IMR-90 (cell line): ENCODE measurements at regions not wholly inside any gene's neighbourhood (a gene's known extent, or its start where the extent isn't known, plus 50 kb on each side); places are given as distances from the start of the nearest gene placed in this dataset.

Experiments used
- ATAC-seq: fragments of 200-7000 bp; cut with Tn5 transposase; 2 replicates; pipeline ENCODE4 v1.9.1; 2020; ENCODE audit warnings: low read depth, mild to moderate bottlenecking, moderate library complexity
- BruUV-seq: library from RNA; stranded (reverse); fragments of 400-500 nt; replicated peaks from 2 replicates; lab custom pipeline; 2021; lab: Mats Ljungman, UMichigan
- CTCF ChIA-PET: fragments of 300-600 bp; formaldehyde crosslinking; extraction: SDS; loops from one replicate; lab custom pipeline; 2021; ENCODE audit warnings: antibody characterized with exemption; lab: Yijun Ruan, JAX
- POLR2A ChIA-PET: fragments of 300-600 bp; sonication (Branson Sonifier 250); formaldehyde crosslinking; loops from one replicate; lab custom pipeline; 2022; ENCODE audit warnings: antibody characterized with exemption; ENCODE audit not compliant: unreplicated experiment; lab: Charles Lee
- DNase-seq: peaks from one replicate; pipeline ENCODE4 v3.0.0; 2013
- H2AFZ ChIP-seq: replicated peaks from 2 replicates; pipeline ENCODE3; 2013; ENCODE audit warnings: low read length, mild to moderate bottlenecking; ENCODE audit not compliant: poor library complexity
- H2AK5ac ChIP-seq: 2 replicates; pipeline ENCODE4 v1.6.1; 2013; ENCODE audit warnings: low read depth, low read length, inconsistent platforms
- H2AK9ac ChIP-seq: replicated peaks from 2 replicates; pipeline ENCODE3; 2013; ENCODE audit warnings: mild to moderate bottlenecking, low read depth, low read length, moderate library complexity; ENCODE audit not compliant: poor library complexity
- H2BK120ac ChIP-seq: 2 replicates; pipeline ENCODE4 v1.6.1; 2013; ENCODE audit warnings: low read depth, low read length, inconsistent platforms
- H2BK15ac ChIP-seq: 3 replicates; pipeline ENCODE4 v1.6.1; 2013; ENCODE audit warnings: low read depth, low read length, inconsistent platforms
- H2BK20ac ChIP-seq: 2 replicates; pipeline ENCODE4 v1.6.1; 2013; ENCODE audit warnings: low read depth, mild to moderate bottlenecking, inconsistent platforms, low read length, moderate library complexity
- H2BK5ac ChIP-seq: 2 replicates; pipeline ENCODE4 v1.6.1; 2013; ENCODE audit warnings: mild to moderate bottlenecking, low read depth, low read length, inconsistent platforms; ENCODE audit not compliant: poor library complexity, severe bottlenecking
- H3K14ac ChIP-seq: replicated peaks from 2 replicates; pipeline ENCODE4 v1.6.1; 2013; ENCODE audit warnings: low read depth, low read length, inconsistent platforms
- H3K18ac ChIP-seq: 2 replicates; pipeline ENCODE4 v1.6.1; 2013; ENCODE audit warnings: low read depth, low read length, control low read depth
- H3K23ac ChIP-seq: 2 replicates; pipeline ENCODE4 v1.6.1; 2013; ENCODE audit warnings: low read depth, low read length, inconsistent platforms
- H3K27ac ChIP-seq: 2 replicates; pipeline ENCODE4 v1.5.1; 2013; ENCODE audit warnings: mild to moderate bottlenecking, control low read depth, low read length; ENCODE audit not compliant: insufficient read depth
- H3K27me3 ChIP-seq: 2 replicates; pipeline ENCODE4 v1.6.1; 2013; ENCODE audit warnings: low read length; ENCODE audit not compliant: control insufficient read depth, insufficient read depth
- H3K36me3 ChIP-seq: 2 replicates; pipeline ENCODE4 v1.6.1; 2013; ENCODE audit warnings: low read length, mixed read lengths; ENCODE audit not compliant: control insufficient read depth, insufficient read depth
- H3K4ac ChIP-seq: 2 replicates; pipeline ENCODE4 v1.6.1; 2013; ENCODE audit warnings: low read depth, low read length, inconsistent platforms
- H3K4me1 ChIP-seq: 2 replicates; pipeline ENCODE4 v1.6.1; 2013; ENCODE audit warnings: low read length, mixed read lengths; ENCODE audit not compliant: control insufficient read depth, insufficient read depth
- H3K4me2 ChIP-seq: 2 replicates; pipeline ENCODE4 v1.6.1; 2013; ENCODE audit warnings: low read depth, mild to moderate bottlenecking, control low read depth, low read length, moderate library complexity
- H3K4me3 ChIP-seq: 2 replicates; pipeline ENCODE4 v1.5.1; 2013; ENCODE audit warnings: low read depth, mild to moderate bottlenecking, control low read depth, low read length, moderate library complexity; ENCODE audit not compliant: insufficient read depth
- H3K56ac ChIP-seq: 2 replicates; pipeline ENCODE4 v1.6.1; 2013; ENCODE audit warnings: low read length, inconsistent platforms; ENCODE audit not compliant: insufficient read depth; ENCODE audit errors: extremely low read depth
- H3K79me1 ChIP-seq, 2 experiments: 2 replicates each; pipeline ENCODE4 v1.6.1; 2013; ENCODE audit warnings: low read length in 2 of 2, inconsistent platforms in 1 of 2, low read depth in 1 of 2
- H3K9ac ChIP-seq: 2 replicates; pipeline ENCODE4 v1.6.1; 2013; ENCODE audit warnings: low read depth, low read length, control low read depth
- H3K9me1 ChIP-seq: 2 replicates; pipeline ENCODE4 v1.6.1; 2013; ENCODE audit warnings: low read length, inconsistent platforms; ENCODE audit not compliant: insufficient read depth
- H3K9me3 ChIP-seq: 2 replicates; pipeline ENCODE4 v1.6.1; 2013; ENCODE audit warnings: low read length; ENCODE audit not compliant: control insufficient read depth, insufficient read depth
- H4K20me1 ChIP-seq: 2 replicates; pipeline ENCODE4 v1.6.1; 2013; ENCODE audit warnings: low read length, inconsistent platforms; ENCODE audit not compliant: insufficient read depth
- H4K5ac ChIP-seq: 2 replicates; pipeline ENCODE4 v1.6.1; 2013; ENCODE audit warnings: mild to moderate bottlenecking, low read depth, low read length, control low read depth
- H4K8ac ChIP-seq, 2 experiments: 2 replicates each; pipeline ENCODE4 v1.6.1; 2013; ENCODE audit warnings: low read depth in 2 of 2, low read length in 2 of 2, control low read depth in 1 of 2, inconsistent platforms in 1 of 2
- H4K91ac ChIP-seq: 2 replicates; pipeline ENCODE4 v1.6.1; 2013; ENCODE audit warnings: low read depth, low read length, inconsistent platforms; ENCODE audit not compliant: insufficient read depth
- BHLHE40 ChIP-seq: fragments of 150-350 bp; IDR thresholded peaks from 2 replicates; pipeline ENCODE4 v1.6.1; 2016; ENCODE audit warnings: mild to moderate bottlenecking, low read depth, low read length
- CEBPB ChIP-seq: IDR thresholded peaks from 2 replicates; pipeline ENCODE4 v1.6.1; 2012; ENCODE audit warnings: low read depth, low read length, improper control_type of control experiment
- CHD1 ChIP-seq: IDR thresholded peaks from 2 replicates; pipeline ENCODE4 v1.6.1; 2012; ENCODE audit warnings: low read depth, low read length, improper control_type of control experiment
- FOS ChIP-seq: fragments of 150-350 bp; IDR thresholded peaks from 2 replicates; pipeline ENCODE4 v1.6.1; 2016; ENCODE audit warnings: low read depth, low read length
- NFE2L2 ChIP-seq: fragments of 150-350 bp; IDR thresholded peaks from 2 replicates; pipeline ENCODE4 v1.6.1; 2016; ENCODE audit warnings: low read depth, mild to moderate bottlenecking, low read length
- POLR2A ChIP-seq: IDR thresholded peaks from 2 replicates; pipeline ENCODE4 v1.6.1; 2012; ENCODE audit warnings: mild to moderate bottlenecking, low read depth, low read length
- RAD21 ChIP-seq: IDR thresholded peaks from 2 replicates; pipeline ENCODE4 v1.6.1; 2012; ENCODE audit warnings: low read length, improper control_type of control experiment
- RFX5 ChIP-seq: IDR thresholded peaks from 2 replicates; pipeline ENCODE4 v1.8.0; 2012; ENCODE audit warnings: low read depth, mild to moderate bottlenecking, low read length, moderate library complexity
- SMC3 ChIP-seq: fragments of 150-350 bp; IDR thresholded peaks from 2 replicates; pipeline ENCODE4 v1.6.1; 2016; ENCODE audit warnings: low read depth, mild to moderate bottlenecking, antibody characterized with exemption, low read length, moderate library complexity
- WGBS, 2 experiments: methylation state at CpG; one replicate each; pipeline versions ENCODE4 v1.1.5 to v1.1.7; 2013; ENCODE audit warnings: missing lambda C conversion rate in 2 of 2; ENCODE audit not compliant: insufficient read length in 1 of 2; ENCODE audit errors: extremely low coverage in 2 of 2; 5-methylcytosine and 5-hydroxymethylcytosine counted together
- dilution Hi-C: fragments of 300-500 bp; cut with HindIII; formaldehyde crosslinking; loops from one replicate; pipeline ENCODE4 v1.14.3; 2018; ENCODE audit warnings: low sequenced_read_pairs; ENCODE audit not compliant: unreplicated experiment
- in situ Hi-C: fragments of 300-500 bp; cut with MboI; formaldehyde crosslinking; loops from 3 replicates; pipeline ENCODE4 v1.14.3; 2019; ENCODE audit warnings: low sequenced_read_pairs, inconsistent platforms, mixed read lengths
- intact Hi-C: fragments of 100-400 bp; cut with micrococcal nuclease; formaldehyde crosslinking; loops from 2 replicates; pipeline ENCODE4 v1.10.0; 2022
- TF ChIP-seq, protein P1 (sequence below): fragments of 150-350 bp; IDR thresholded peaks from 2 replicates; pipeline ENCODE4 v1.6.1; 2017; ENCODE audit warnings: mild to moderate bottlenecking, antibody characterized with exemption, low read length, low read depth
- TF ChIP-seq, protein P2 (sequence below): conservative IDR thresholded peaks from 2 replicates; pipeline ENCODE4 v1.5.1; 2012; ENCODE audit warnings: mild to moderate bottlenecking, low read depth, low read length, improper control_type of control experiment
- TF ChIP-seq, protein P3 (sequence below): fragments of 150-350 bp; IDR thresholded peaks from 2 replicates; pipeline ENCODE4 v1.6.1; 2016; ENCODE audit warnings: low read depth, mild to moderate bottlenecking, low read length, moderate library complexity, borderline replicate concordance

DNA sequence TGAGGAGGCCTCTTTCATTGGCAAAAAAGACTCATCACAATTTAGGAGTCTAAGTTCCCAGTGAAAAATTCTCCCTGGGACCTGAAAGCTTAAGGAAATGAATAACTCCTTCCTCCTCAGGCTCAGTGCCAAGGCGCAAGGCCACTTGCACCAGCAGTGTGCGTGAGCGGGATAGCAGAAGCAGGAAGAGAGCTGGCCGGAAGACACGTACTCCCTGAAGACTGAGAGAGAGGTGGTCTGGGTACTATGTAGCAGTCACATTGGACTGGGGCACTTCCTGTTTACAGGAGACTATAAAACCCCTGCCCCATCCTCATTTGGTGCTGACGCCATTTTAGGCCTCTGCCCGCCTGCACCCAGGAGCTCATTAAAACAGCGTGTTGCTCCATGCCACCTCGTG lies 66.3 kb upstream of the IL33 start:
- H3K14ac ChIP-seq = no peak overlapping the region
- no peak overlapping the region for H2AK5ac ChIP-seq
- WGBS, 2 experiments = 82% methylated on average over 4 of the region's 9 CpGs; no CpG with 5 or more reads in 1 of the 2 experiments
- H2AK9ac ChIP-seq = no peak overlapping the region
- H3K9me1 ChIP-seq = no peaks in the 10 kb centered on the region
- H3K56ac ChIP-seq = no peak overlapping the region
- H3K9ac ChIP-seq = no peak overlapping the region
- no peak overlapping the region for H3K4me3 ChIP-seq
- in situ Hi-C loops = no loop called here
- no peak overlapping the region for H2BK5ac ChIP-seq
- no peak overlapping the region for H2BK120ac ChIP-seq
- ATAC-seq (no peak), DNase-seq (no peak)
- no peak overlapping the region for H4K8ac ChIP-seq
- H3K36me3 ChIP-seq = no peaks in the 10 kb centered on the region
- H3K27ac ChIP-seq = no peak overlapping the region
- CTCF ChIA-PET = no interaction called here
- intact Hi-C loops = no loop called here
- dilution Hi-C loops = no loop called here
- TF ChIP-seq RFX5 (no peak), FOS (no peak), BHLHE40 (no peak), CEBPB (no peak), CHD1 (no peak), NFE2L2 (no peak), POLR2A (no peak), SMC3 (no peak), RAD21 (no peak)
- TF ChIP-seq, protein P1, sequence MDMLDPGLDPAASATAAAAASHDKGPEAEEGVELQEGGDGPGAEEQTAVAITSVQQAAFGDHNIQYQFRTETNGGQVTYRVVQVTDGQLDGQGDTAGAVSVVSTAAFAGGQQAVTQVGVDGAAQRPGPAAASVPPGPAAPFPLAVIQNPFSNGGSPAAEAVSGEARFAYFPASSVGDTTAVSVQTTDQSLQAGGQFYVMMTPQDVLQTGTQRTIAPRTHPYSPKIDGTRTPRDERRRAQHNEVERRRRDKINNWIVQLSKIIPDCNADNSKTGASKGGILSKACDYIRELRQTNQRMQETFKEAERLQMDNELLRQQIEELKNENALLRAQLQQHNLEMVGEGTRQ = no peak
- TF ChIP-seq, protein P2, sequence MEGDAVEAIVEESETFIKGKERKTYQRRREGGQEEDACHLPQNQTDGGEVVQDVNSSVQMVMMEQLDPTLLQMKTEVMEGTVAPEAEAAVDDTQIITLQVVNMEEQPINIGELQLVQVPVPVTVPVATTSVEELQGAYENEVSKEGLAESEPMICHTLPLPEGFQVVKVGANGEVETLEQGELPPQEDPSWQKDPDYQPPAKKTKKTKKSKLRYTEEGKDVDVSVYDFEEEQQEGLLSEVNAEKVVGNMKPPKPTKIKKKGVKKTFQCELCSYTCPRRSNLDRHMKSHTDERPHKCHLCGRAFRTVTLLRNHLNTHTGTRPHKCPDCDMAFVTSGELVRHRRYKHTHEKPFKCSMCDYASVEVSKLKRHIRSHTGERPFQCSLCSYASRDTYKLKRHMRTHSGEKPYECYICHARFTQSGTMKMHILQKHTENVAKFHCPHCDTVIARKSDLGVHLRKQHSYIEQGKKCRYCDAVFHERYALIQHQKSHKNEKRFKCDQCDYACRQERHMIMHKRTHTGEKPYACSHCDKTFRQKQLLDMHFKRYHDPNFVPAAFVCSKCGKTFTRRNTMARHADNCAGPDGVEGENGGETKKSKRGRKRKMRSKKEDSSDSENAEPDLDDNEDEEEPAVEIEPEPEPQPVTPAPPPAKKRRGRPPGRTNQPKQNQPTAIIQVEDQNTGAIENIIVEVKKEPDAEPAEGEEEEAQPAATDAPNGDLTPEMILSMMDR = no peak
- TF ChIP-seq, protein P3, sequence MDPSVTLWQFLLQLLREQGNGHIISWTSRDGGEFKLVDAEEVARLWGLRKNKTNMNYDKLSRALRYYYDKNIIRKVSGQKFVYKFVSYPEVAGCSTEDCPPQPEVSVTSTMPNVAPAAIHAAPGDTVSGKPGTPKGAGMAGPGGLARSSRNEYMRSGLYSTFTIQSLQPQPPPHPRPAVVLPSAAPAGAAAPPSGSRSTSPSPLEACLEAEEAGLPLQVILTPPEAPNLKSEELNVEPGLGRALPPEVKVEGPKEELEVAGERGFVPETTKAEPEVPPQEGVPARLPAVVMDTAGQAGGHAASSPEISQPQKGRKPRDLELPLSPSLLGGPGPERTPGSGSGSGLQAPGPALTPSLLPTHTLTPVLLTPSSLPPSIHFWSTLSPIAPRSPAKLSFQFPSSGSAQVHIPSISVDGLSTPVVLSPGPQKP = no peak
- H3K4me1 ChIP-seq = no peaks in the 10 kb centered on the region
- H3K79me1 ChIP-seq = no peaks in the 10 kb centered on the region
- H2BK20ac ChIP-seq = no peak overlapping the region
- no peaks in the 10 kb centered on the region for H4K20me1 ChIP-seq
- no peak overlapping the region for H3K23ac ChIP-seq
- H2BK15ac ChIP-seq = no peak overlapping the region
- no peak overlapping the region for H3K4ac ChIP-seq
- no peak overlapping the region for H3K4me2 ChIP-seq
- H2AFZ ChIP-seq = no peak overlapping the region
- POLR2A ChIA-PET = no interaction called here
- BruUV-seq = no TSS peak
- H4K91ac ChIP-seq = no peak overlapping the region
- H3K9me3 ChIP-seq = no peaks in the 10 kb centered on the region
- H4K5ac ChIP-seq = no peak overlapping the region
- no peak overlapping the region for H3K18ac ChIP-seq
- no peaks in the 10 kb centered on the region for H3K27me3 ChIP-seq
